IMR-90 (cell line): ENCODE measurements at regions not wholly inside any gene's neighbourhood (a gene's known extent, or its start where the extent isn't known, plus 50 kb on each side); places are given as distances from the start of the nearest gene placed in this dataset.

Experiments used
- ATAC-seq: fragments of 200-7000 bp; cut with Tn5 transposase; 2 replicates; pipeline ENCODE4 v1.9.1; 2020; ENCODE audit warnings: low read depth, mild to moderate bottlenecking, moderate library complexity
- BruUV-seq: library from RNA; stranded (reverse); fragments of 400-500 nt; replicated peaks from 2 replicates; lab custom pipeline; 2021; lab: Mats Ljungman, UMichigan
- CTCF ChIA-PET: fragments of 300-600 bp; formaldehyde crosslinking; extraction: SDS; loops from one replicate; lab custom pipeline; 2021; ENCODE audit warnings: antibody characterized with exemption; lab: Yijun Ruan, JAX
- POLR2A ChIA-PET: fragments of 300-600 bp; sonication (Branson Sonifier 250); formaldehyde crosslinking; loops from one replicate; lab custom pipeline; 2022; ENCODE audit warnings: antibody characterized with exemption; ENCODE audit not compliant: unreplicated experiment; lab: Charles Lee
- DNase-seq: peaks from one replicate; pipeline ENCODE4 v3.0.0; 2013
- H2AFZ ChIP-seq: replicated peaks from 2 replicates; pipeline ENCODE3; 2013; ENCODE audit warnings: low read length, mild to moderate bottlenecking; ENCODE audit not compliant: poor library complexity
- H2AK5ac ChIP-seq: 2 replicates; pipeline ENCODE4 v1.6.1; 2013; ENCODE audit warnings: low read depth, low read length, inconsistent platforms
- H2AK9ac ChIP-seq: replicated peaks from 2 replicates; pipeline ENCODE3; 2013; ENCODE audit warnings: mild to moderate bottlenecking, low read depth, low read length, moderate library complexity; ENCODE audit not compliant: poor library complexity
- H2BK120ac ChIP-seq: 2 replicates; pipeline ENCODE4 v1.6.1; 2013; ENCODE audit warnings: low read depth, low read length, inconsistent platforms
- H2BK15ac ChIP-seq: 3 replicates; pipeline ENCODE4 v1.6.1; 2013; ENCODE audit warnings: low read depth, low read length, inconsistent platforms
- H2BK20ac ChIP-seq: 2 replicates; pipeline ENCODE4 v1.6.1; 2013; ENCODE audit warnings: low read depth, mild to moderate bottlenecking, inconsistent platforms, low read length, moderate library complexity
- H2BK5ac ChIP-seq: 2 replicates; pipeline ENCODE4 v1.6.1; 2013; ENCODE audit warnings: mild to moderate bottlenecking, low read depth, low read length, inconsistent platforms; ENCODE audit not compliant: poor library complexity, severe bottlenecking
- H3K14ac ChIP-seq: replicated peaks from 2 replicates; pipeline ENCODE4 v1.6.1; 2013; ENCODE audit warnings: low read depth, low read length, inconsistent platforms
- H3K18ac ChIP-seq: 2 replicates; pipeline ENCODE4 v1.6.1; 2013; ENCODE audit warnings: low read depth, low read length, control low read depth
- H3K23ac ChIP-seq: 2 replicates; pipeline ENCODE4 v1.6.1; 2013; ENCODE audit warnings: low read depth, low read length, inconsistent platforms
- H3K27ac ChIP-seq: 2 replicates; pipeline ENCODE4 v1.5.1; 2013; ENCODE audit warnings: mild to moderate bottlenecking, control low read depth, low read length; ENCODE audit not compliant: insufficient read depth
- H3K27me3 ChIP-seq: 2 replicates; pipeline ENCODE4 v1.6.1; 2013; ENCODE audit warnings: low read length; ENCODE audit not compliant: control insufficient read depth, insufficient read depth
- H3K36me3 ChIP-seq: 2 replicates; pipeline ENCODE4 v1.6.1; 2013; ENCODE audit warnings: low read length, mixed read lengths; ENCODE audit not compliant: control insufficient read depth, insufficient read depth
- H3K4ac ChIP-seq: 2 replicates; pipeline ENCODE4 v1.6.1; 2013; ENCODE audit warnings: low read depth, low read length, inconsistent platforms
- H3K4me1 ChIP-seq: 2 replicates; pipeline ENCODE4 v1.6.1; 2013; ENCODE audit warnings: low read length, mixed read lengths; ENCODE audit not compliant: control insufficient read depth, insufficient read depth
- H3K4me2 ChIP-seq: 2 replicates; pipeline ENCODE4 v1.6.1; 2013; ENCODE audit warnings: low read depth, mild to moderate bottlenecking, control low read depth, low read length, moderate library complexity
- H3K4me3 ChIP-seq: 2 replicates; pipeline ENCODE4 v1.5.1; 2013; ENCODE audit warnings: low read depth, mild to moderate bottlenecking, control low read depth, low read length, moderate library complexity; ENCODE audit not compliant: insufficient read depth
- H3K56ac ChIP-seq: 2 replicates; pipeline ENCODE4 v1.6.1; 2013; ENCODE audit warnings: low read length, inconsistent platforms; ENCODE audit not compliant: insufficient read depth; ENCODE audit errors: extremely low read depth
- H3K79me1 ChIP-seq, 2 experiments: 2 replicates each; pipeline ENCODE4 v1.6.1; 2013; ENCODE audit warnings: low read length in 2 of 2, inconsistent platforms in 1 of 2, low read depth in 1 of 2
- H3K9ac ChIP-seq: 2 replicates; pipeline ENCODE4 v1.6.1; 2013; ENCODE audit warnings: low read depth, low read length, control low read depth
- H3K9me1 ChIP-seq: 2 replicates; pipeline ENCODE4 v1.6.1; 2013; ENCODE audit warnings: low read length, inconsistent platforms; ENCODE audit not compliant: insufficient read depth
- H3K9me3 ChIP-seq: 2 replicates; pipeline ENCODE4 v1.6.1; 2013; ENCODE audit warnings: low read length; ENCODE audit not compliant: control insufficient read depth, insufficient read depth
- H4K20me1 ChIP-seq: 2 replicates; pipeline ENCODE4 v1.6.1; 2013; ENCODE audit warnings: low read length, inconsistent platforms; ENCODE audit not compliant: insufficient read depth
- H4K5ac ChIP-seq: 2 replicates; pipeline ENCODE4 v1.6.1; 2013; ENCODE audit warnings: mild to moderate bottlenecking, low read depth, low read length, control low read depth
- H4K8ac ChIP-seq, 2 experiments: 2 replicates each; pipeline ENCODE4 v1.6.1; 2013; ENCODE audit warnings: low read depth in 2 of 2, low read length in 2 of 2, control low read depth in 1 of 2, inconsistent platforms in 1 of 2
- H4K91ac ChIP-seq: 2 replicates; pipeline ENCODE4 v1.6.1; 2013; ENCODE audit warnings: low read depth, low read length, inconsistent platforms; ENCODE audit not compliant: insufficient read depth
- BHLHE40 ChIP-seq: fragments of 150-350 bp; IDR thresholded peaks from 2 replicates; pipeline ENCODE4 v1.6.1; 2016; ENCODE audit warnings: mild to moderate bottlenecking, low read depth, low read length
- CEBPB ChIP-seq: IDR thresholded peaks from 2 replicates; pipeline ENCODE4 v1.6.1; 2012; ENCODE audit warnings: low read depth, low read length, improper control_type of control experiment
- CHD1 ChIP-seq: IDR thresholded peaks from 2 replicates; pipeline ENCODE4 v1.6.1; 2012; ENCODE audit warnings: low read depth, low read length, improper control_type of control experiment
- CTCF ChIP-seq: conservative IDR thresholded peaks from 2 replicates; pipeline ENCODE4 v1.5.1; 2012; ENCODE audit warnings: mild to moderate bottlenecking, low read depth, low read length, improper control_type of control experiment
- FOS ChIP-seq: fragments of 150-350 bp; IDR thresholded peaks from 2 replicates; pipeline ENCODE4 v1.6.1; 2016; ENCODE audit warnings: low read depth, low read length
- MAFK ChIP-seq: IDR thresholded peaks from 2 replicates; pipeline ENCODE4 v1.6.1; 2012; ENCODE audit warnings: low read depth, low read length, improper control_type of control experiment
- MAZ ChIP-seq: IDR thresholded peaks from 2 replicates; pipeline ENCODE4 v1.6.1; 2012; ENCODE audit warnings: low read depth, mild to moderate bottlenecking, low read length, improper control_type of control experiment, moderate library complexity, borderline replicate concordance
- MXI1 ChIP-seq: IDR thresholded peaks from 2 replicates; pipeline ENCODE4 v1.6.1; 2012; ENCODE audit warnings: low read depth, mild to moderate bottlenecking, low read length, moderate library complexity, borderline replicate concordance
- NFE2L2 ChIP-seq: fragments of 150-350 bp; IDR thresholded peaks from 2 replicates; pipeline ENCODE4 v1.6.1; 2016; ENCODE audit warnings: low read depth, mild to moderate bottlenecking, low read length
- POLR2A ChIP-seq: IDR thresholded peaks from 2 replicates; pipeline ENCODE4 v1.6.1; 2012; ENCODE audit warnings: mild to moderate bottlenecking, low read depth, low read length
- RAD21 ChIP-seq: IDR thresholded peaks from 2 replicates; pipeline ENCODE4 v1.6.1; 2012; ENCODE audit warnings: low read length, improper control_type of control experiment
- RCOR1 ChIP-seq: IDR thresholded peaks from 2 replicates; pipeline ENCODE4 v1.6.1; 2012; ENCODE audit warnings: mild to moderate bottlenecking, low read length, improper control_type of control experiment; ENCODE audit not compliant: insufficient replicate concordance
- RFX5 ChIP-seq: IDR thresholded peaks from 2 replicates; pipeline ENCODE4 v1.8.0; 2012; ENCODE audit warnings: low read depth, mild to moderate bottlenecking, low read length, moderate library complexity
- SMC3 ChIP-seq: fragments of 150-350 bp; IDR thresholded peaks from 2 replicates; pipeline ENCODE4 v1.6.1; 2016; ENCODE audit warnings: low read depth, mild to moderate bottlenecking, antibody characterized with exemption, low read length, moderate library complexity
- USF2 ChIP-seq: fragments of 150-350 bp; IDR thresholded peaks from 2 replicates; pipeline ENCODE4 v1.6.1; 2017; ENCODE audit warnings: mild to moderate bottlenecking, antibody characterized with exemption, low read length, low read depth
- dilution Hi-C: fragments of 300-500 bp; cut with HindIII; formaldehyde crosslinking; loops from one replicate; pipeline ENCODE4 v1.14.3; 2018; ENCODE audit warnings: low sequenced_read_pairs; ENCODE audit not compliant: unreplicated experiment
- in situ Hi-C: fragments of 300-500 bp; cut with MboI; formaldehyde crosslinking; loops from 3 replicates; pipeline ENCODE4 v1.14.3; 2019; ENCODE audit warnings: low sequenced_read_pairs, inconsistent platforms, mixed read lengths
- intact Hi-C: fragments of 100-400 bp; cut with micrococcal nuclease; formaldehyde crosslinking; loops from 2 replicates; pipeline ENCODE4 v1.10.0; 2022
- TF ChIP-seq, protein P1 (sequence below): fragments of 150-350 bp; IDR thresholded peaks from 2 replicates; pipeline ENCODE4 v1.6.1; 2016; ENCODE audit warnings: low read depth, mild to moderate bottlenecking, low read length, moderate library complexity, borderline replicate concordance

DNA sequence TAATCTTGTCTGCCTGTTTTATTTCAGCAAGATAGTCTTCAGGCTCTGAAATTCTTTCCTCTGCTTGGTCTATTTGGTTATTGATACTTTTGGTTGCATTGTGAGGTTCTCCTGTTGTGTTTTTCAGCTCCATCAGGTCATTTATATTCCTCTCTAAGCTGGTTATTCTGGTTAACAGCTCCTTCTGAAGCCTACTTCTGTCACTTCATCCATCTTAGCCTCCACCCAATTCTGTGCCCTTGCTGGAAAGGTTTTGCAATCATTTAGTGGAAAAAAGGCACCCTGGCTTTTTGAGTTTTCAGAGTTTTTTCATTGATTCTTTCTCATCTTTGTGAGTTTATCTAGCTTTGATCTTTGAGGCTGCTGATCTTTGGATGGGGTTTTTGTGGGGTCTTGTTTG, 647.7 kb downstream of the SPRY1 start:
- no peak overlapping the region for H3K4me3 ChIP-seq
- no peak overlapping the region for H2AFZ ChIP-seq
- intact Hi-C loops (no loop called here), dilution Hi-C loops (no loop called here), in situ Hi-C loops (no loop called here)
- no TSS peak for BruUV-seq
- no peak overlapping the region for H2AK9ac ChIP-seq
- DNase-seq, result no peak
- no peak overlapping the region for H3K23ac ChIP-seq
- no peak overlapping the region for H3K18ac ChIP-seq
- H3K4ac ChIP-seq, result no peak overlapping the region
- H2BK20ac ChIP-seq, result no peak overlapping the region
- no peak overlapping the region for H3K27ac ChIP-seq
- H3K9ac ChIP-seq, result no peak overlapping the region
- no peak overlapping the region for H3K56ac ChIP-seq
- H2AK5ac ChIP-seq, result no peak overlapping the region
- no peaks in the 10 kb centered on the region for H3K36me3 ChIP-seq
- no peaks in the 10 kb centered on the region for H4K20me1 ChIP-seq
- POLR2A ChIA-PET, result no interaction called here
- no peaks in the 10 kb centered on the region for H3K9me1 ChIP-seq
- no peak overlapping the region for H3K14ac ChIP-seq
- no peaks in the 10 kb centered on the region for H3K4me1 ChIP-seq
- no peak overlapping the region for H4K91ac ChIP-seq
- no peaks in the 10 kb centered on the region for H3K9me3 ChIP-seq
- H3K27me3 ChIP-seq, result no peaks in the 10 kb centered on the region
- H2BK120ac ChIP-seq, result no peak overlapping the region
- no peaks in the 10 kb centered on the region for H3K79me1 ChIP-seq
- no peak for TF ChIP-seq SMC3
- no peak for TF ChIP-seq RCOR1
- no peak for TF ChIP-seq NFE2L2
- no peak for TF ChIP-seq CTCF
- no peak for TF ChIP-seq RFX5
- TF ChIP-seq, protein P1, sequence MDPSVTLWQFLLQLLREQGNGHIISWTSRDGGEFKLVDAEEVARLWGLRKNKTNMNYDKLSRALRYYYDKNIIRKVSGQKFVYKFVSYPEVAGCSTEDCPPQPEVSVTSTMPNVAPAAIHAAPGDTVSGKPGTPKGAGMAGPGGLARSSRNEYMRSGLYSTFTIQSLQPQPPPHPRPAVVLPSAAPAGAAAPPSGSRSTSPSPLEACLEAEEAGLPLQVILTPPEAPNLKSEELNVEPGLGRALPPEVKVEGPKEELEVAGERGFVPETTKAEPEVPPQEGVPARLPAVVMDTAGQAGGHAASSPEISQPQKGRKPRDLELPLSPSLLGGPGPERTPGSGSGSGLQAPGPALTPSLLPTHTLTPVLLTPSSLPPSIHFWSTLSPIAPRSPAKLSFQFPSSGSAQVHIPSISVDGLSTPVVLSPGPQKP, result no peak
- no peak for TF ChIP-seq POLR2A
- no peak for TF ChIP-seq USF2
- TF ChIP-seq FOS, result no peak
- TF ChIP-seq RAD21, result no peak
- TF ChIP-seq CHD1, result no peak
- no peak for TF ChIP-seq MXI1
- no peak for TF ChIP-seq MAFK
- TF ChIP-seq BHLHE40, result no peak
- no peak for TF ChIP-seq MAZ
- TF ChIP-seq CEBPB, result no peak
- no peak overlapping the region for H3K4me2 ChIP-seq
- no peak overlapping the region for H4K5ac ChIP-seq
- no peak overlapping the region for H4K8ac ChIP-seq
- ATAC-seq, result no peak
- CTCF ChIA-PET, result no interaction called here
- H2BK15ac ChIP-seq, result no peak overlapping the region
- no peak overlapping the region for H2BK5ac ChIP-seq
